ENCODE measurements at regions not wholly inside any gene's neighbourhood (a gene's known extent, or its start where the extent isn't known, plus 50 kb on each side); places are given as distances from the start of the nearest gene placed in this dataset.

- Histone ChIP-seq H3K9ac (ENCODE audit: insufficient read length) (no peak overlapping the region), H3K36me3 (ENCODE audit: insufficient read depth, low read length) (no peaks in the 10 kb centered on the region), H3K9me3 (ENCODE audit: low read depth, low read length) (no peaks in the 10 kb centered on the region), H3K27ac (no peak overlapping the region), H3K4me3 (no peak overlapping the region)
- DNase-seq (ENCODE audit: low read depth, low spot score): no peak
- TF ChIP-seq EZH2 (IDR thresholded peaks at IDR 0.05): no peak
- TF ChIP-seq POLR2AphosphoS5 (IDR thresholded peaks at IDR 0.05; ENCODE audit: borderline replicate concordance, low read depth, low read length): no peak
- TF ChIP-seq FOXP2 (optimal IDR thresholded peaks at IDR 0.05; ENCODE audit: control extremely low read depth, extremely low read length, insufficient read depth): no peak
Observed at GRCh38 chr6:156559162-156559690, 218.0 kb upstream of the ARID1B start.

GRCh38 chr6:156557911-156558259 lies 219.3 kb upstream of the ARID1B start:
- no peak overlapping the region for H3K4me3 ChIP-seq
- no peaks in the 10 kb centered on the region for H3K9me3 ChIP-seq (ENCODE audit: low read depth, low read length)
- no peak overlapping the region for H3K27ac ChIP-seq
- H3K36me3 ChIP-seq (ENCODE audit: insufficient read depth, low read length): no peaks in the 10 kb centered on the region
- TF ChIP-seq FOXP2 (optimal IDR thresholded peaks at IDR 0.05; ENCODE audit: control extremely low read depth, extremely low read length, insufficient read depth) (no peak), EZH2 (IDR thresholded peaks at IDR 0.05) (no peak), POLR2AphosphoS5 (IDR thresholded peaks at IDR 0.05; ENCODE audit: borderline replicate concordance, low read depth, low read length) (no peak)
- no peak for DNase-seq (ENCODE audit: low read depth, low spot score)
- H3K9ac ChIP-seq (ENCODE audit: insufficient read length): no peak overlapping the region

- no peak for DNase-seq (ENCODE audit: low read depth, low spot score)
- no peak overlapping the region for H3K4me3 ChIP-seq
- TF ChIP-seq FOXP2 (optimal IDR thresholded peaks at IDR 0.05; ENCODE audit: control extremely low read depth, extremely low read length, insufficient read depth) (no peak), POLR2AphosphoS5 (IDR thresholded peaks at IDR 0.05; ENCODE audit: borderline replicate concordance, low read depth, low read length) (no peak), EZH2 (IDR thresholded peaks at IDR 0.05) (no peak)
- no peaks in the 10 kb centered on the region for H3K9me3 ChIP-seq (ENCODE audit: low read depth, low read length)
- no peak overlapping the region for H3K27ac ChIP-seq
- no peak overlapping the region for H3K9ac ChIP-seq (ENCODE audit: insufficient read length)
- no peaks in the 10 kb centered on the region for H3K36me3 ChIP-seq (ENCODE audit: insufficient read depth, low read length)
Observed at GRCh38 chr6:156557251-156557910, 219.8 kb upstream of the ARID1B start.

GRCh38 chr6:156556811-156557210 lies 220.4 kb upstream of the ARID1B start:
- Histone ChIP-seq H3K9me3 (ENCODE audit: low read depth, low read length) (no peaks in the 10 kb centered on the region), H3K36me3 (ENCODE audit: insufficient read depth, low read length) (no peaks in the 10 kb centered on the region), H3K27ac (no peak overlapping the region), H3K4me3 (no peak overlapping the region), H3K9ac (ENCODE audit: insufficient read length) (no peak overlapping the region)
- no peak for TF ChIP-seq EZH2 (IDR thresholded peaks at IDR 0.05)
- no peak for TF ChIP-seq POLR2AphosphoS5 (IDR thresholded peaks at IDR 0.05; ENCODE audit: borderline replicate concordance, low read depth, low read length)
- TF ChIP-seq FOXP2 (optimal IDR thresholded peaks at IDR 0.05; ENCODE audit: control extremely low read depth, extremely low read length, insufficient read depth): no peak
- no peak for DNase-seq (ENCODE audit: low read depth, low spot score)

- Histone ChIP-seq H3K9ac (ENCODE audit: insufficient read length) (no peak overlapping the region), H3K4me3 (no peak overlapping the region), H3K9me3 (ENCODE audit: low read depth, low read length) (no peaks in the 10 kb centered on the region), H3K36me3 (ENCODE audit: insufficient read depth, low read length) (no peaks in the 10 kb centered on the region), H3K27ac (no peak overlapping the region)
- no peak for DNase-seq (ENCODE audit: low read depth, low spot score)
- TF ChIP-seq EZH2 (IDR thresholded peaks at IDR 0.05) (no peak), POLR2AphosphoS5 (IDR thresholded peaks at IDR 0.05; ENCODE audit: borderline replicate concordance, low read depth, low read length) (no peak), FOXP2 (optimal IDR thresholded peaks at IDR 0.05; ENCODE audit: control extremely low read depth, extremely low read length, insufficient read depth) (no peak)
Observed at GRCh38 chr6:156555116-156555515, 222.1 kb upstream of the ARID1B start.

GRCh38 chr6:156554160-156554559 lies 223.0 kb upstream of the ARID1B start:
- no peak for DNase-seq (ENCODE audit: low read depth, low spot score)
- Histone ChIP-seq H3K9ac (ENCODE audit: insufficient read length) (no peak overlapping the region), H3K27ac (no peak overlapping the region), H3K36me3 (ENCODE audit: insufficient read depth, low read length) (no peaks in the 10 kb centered on the region), H3K4me3 (no peak overlapping the region), H3K9me3 (ENCODE audit: low read depth, low read length) (no peaks in the 10 kb centered on the region)
- TF ChIP-seq EZH2 (IDR thresholded peaks at IDR 0.05): no peak
- TF ChIP-seq POLR2AphosphoS5 (IDR thresholded peaks at IDR 0.05; ENCODE audit: borderline replicate concordance, low read depth, low read length): no peak
- TF ChIP-seq FOXP2 (optimal IDR thresholded peaks at IDR 0.05; ENCODE audit: control extremely low read depth, extremely low read length, insufficient read depth): no peak

GRCh38 chr6:156552849-156553248 lies 224.3 kb upstream of the ARID1B start:
- Histone ChIP-seq H3K36me3 (ENCODE audit: insufficient read depth, low read length) (no peaks in the 10 kb centered on the region), H3K9me3 (ENCODE audit: low read depth, low read length) (no peaks in the 10 kb centered on the region)

GRCh38 chr6:156550949-156551348 lies 226.2 kb upstream of the ARID1B start:
- H3K9me3 ChIP-seq (ENCODE audit: low read depth, low read length): no peaks in the 10 kb centered on the region
- H3K36me3 ChIP-seq (ENCODE audit: insufficient read depth, low read length): no peaks in the 10 kb centered on the region
- no peak for DNase-seq (ENCODE audit: low read depth, low spot score)
- no peak overlapping the region for H3K4me3 ChIP-seq
- TF ChIP-seq EZH2 (IDR thresholded peaks at IDR 0.05) (no peak), POLR2AphosphoS5 (IDR thresholded peaks at IDR 0.05; ENCODE audit: borderline replicate concordance, low read depth, low read length) (no peak), FOXP2 (optimal IDR thresholded peaks at IDR 0.05; ENCODE audit: control extremely low read depth, extremely low read length, insufficient read depth) (no peak)
- no peak overlapping the region for H3K9ac ChIP-seq (ENCODE audit: insufficient read length)
- no peak overlapping the region for H3K27ac ChIP-seq

More at GRCh38 chr6:156552849-156553248, 224.3 kb upstream of the ARID1B start:
- no peak overlapping the region for H3K27ac ChIP-seq
- no peak overlapping the region for H3K4me3 ChIP-seq
- no peak for TF ChIP-seq FOXP2 (optimal IDR thresholded peaks at IDR 0.05; ENCODE audit: control extremely low read depth, extremely low read length, insufficient read depth)
- no peak for TF ChIP-seq POLR2AphosphoS5 (IDR thresholded peaks at IDR 0.05; ENCODE audit: borderline replicate concordance, low read depth, low read length)
- TF ChIP-seq EZH2 (IDR thresholded peaks at IDR 0.05): no peak
- H3K9ac ChIP-seq (ENCODE audit: insufficient read length): no peak overlapping the region
- no peak for DNase-seq (ENCODE audit: low read depth, low spot score)

GRCh38 chr6:156545931-156546330 lies 231.2 kb upstream of the ARID1B start:
- no peak for DNase-seq (ENCODE audit: low read depth, low spot score)
- TF ChIP-seq EZH2 (IDR thresholded peaks at IDR 0.05) (no peak), FOXP2 (optimal IDR thresholded peaks at IDR 0.05; ENCODE audit: control extremely low read depth, extremely low read length, insufficient read depth) (no peak), POLR2AphosphoS5 (IDR thresholded peaks at IDR 0.05; ENCODE audit: borderline replicate concordance, low read depth, low read length) (no peak)
- H3K9me3 ChIP-seq (ENCODE audit: low read depth, low read length): no peaks in the 10 kb centered on the region

More at GRCh38 chr6:156545931-156546330, 231.2 kb upstream of the ARID1B start:
- no peak overlapping the region for H3K27ac ChIP-seq
- H3K9ac ChIP-seq (ENCODE audit: insufficient read length): no peak overlapping the region
- no peaks in the 10 kb centered on the region for H3K36me3 ChIP-seq (ENCODE audit: insufficient read depth, low read length)
- H3K4me3 ChIP-seq: no peak overlapping the region

Data from SK-N-MC (cell line).